HT-29 (cell line): ENCODE measurements at regions not wholly inside any gene's neighbourhood (a gene's known extent, or its start where the extent isn't known, plus 50 kb on each side); places are given as distances from the start of the nearest gene placed in this dataset.

Experiments used
- DNase-seq: peaks from one replicate; pipeline ENCODE4 v3.0.0-alpha.2; 2015; ENCODE audit warnings: low spot score

- no peak for DNase-seq
Measured at GRCh38 chr5:39608024-39608423, 183.2 kb upstream of the DAB2 start.

- DNase-seq, result no peak
Measured at GRCh38 chr5:39606591-39606990, 181.8 kb upstream of the DAB2 start.

GRCh38 chr5:39605588-39606575 lies 181.1 kb upstream of the DAB2 start:
- peak; percentile 46 for DNase-seq

GRCh38 chr5:39605145-39605544 lies 180.4 kb upstream of the DAB2 start:
- DNase-seq, result no peak

- no peak for DNase-seq
Measured at GRCh38 chr5:39604491-39604890, 179.7 kb upstream of the DAB2 start.

GRCh38 chr5:39599721-39600431 lies 175.1 kb upstream of the DAB2 start:
- DNase-seq, result peak; percentile 76

GRCh38 chr5:39598661-39599248 lies 174.0 kb upstream of the DAB2 start:
- no peak for DNase-seq

- DNase-seq, result no peak
Measured at GRCh38 chr5:39588179-39588578, 163.4 kb upstream of the DAB2 start.

GRCh38 chr5:39587675-39588074 lies 162.9 kb upstream of the DAB2 start:
- DNase-seq, result no peak

- DNase-seq, result no peak
Measured at GRCh38 chr5:39586185-39586584, 161.4 kb upstream of the DAB2 start.

- no peak for DNase-seq
Measured at GRCh38 chr5:39584927-39585326, 160.1 kb upstream of the DAB2 start.

- no peak for DNase-seq
Measured at GRCh38 chr5:39580702-39581453, 156.1 kb upstream of the DAB2 start.

GRCh38 chr5:39579750-39580149 lies 155.0 kb upstream of the DAB2 start:
- DNase-seq, result no peak

GRCh38 chr5:39578887-39579497 lies 154.2 kb upstream of the DAB2 start:
- DNase-seq, result peak; percentile 41

GRCh38 chr5:39577529-39577928 lies 152.7 kb upstream of the DAB2 start:
- DNase-seq, result no peak

- DNase-seq, result peak; percentile 71
Measured at GRCh38 chr5:39570403-39571027, 145.7 kb upstream of the DAB2 start.

GRCh38 chr5:39569857-39570256 lies 145.1 kb upstream of the DAB2 start:
- DNase-seq, result no peak

GRCh38 chr5:39566891-39567290 lies 142.1 kb upstream of the DAB2 start:
- DNase-seq, result no peak

GRCh38 chr5:39566029-39566428 lies 141.2 kb upstream of the DAB2 start:
- no peak for DNase-seq

- no peak for DNase-seq
Measured at GRCh38 chr5:39561421-39561820, 136.6 kb upstream of the DAB2 start.

GRCh38 chr5:39560726-39561125 lies 135.9 kb upstream of the DAB2 start:
- DNase-seq, result no peak
